ENCODE measurements at regions not wholly inside any gene's neighbourhood (a gene's known extent, or its start where the extent isn't known, plus 50 kb on each side); places are given as distances from the start of the nearest gene placed in this dataset.

DNA sequence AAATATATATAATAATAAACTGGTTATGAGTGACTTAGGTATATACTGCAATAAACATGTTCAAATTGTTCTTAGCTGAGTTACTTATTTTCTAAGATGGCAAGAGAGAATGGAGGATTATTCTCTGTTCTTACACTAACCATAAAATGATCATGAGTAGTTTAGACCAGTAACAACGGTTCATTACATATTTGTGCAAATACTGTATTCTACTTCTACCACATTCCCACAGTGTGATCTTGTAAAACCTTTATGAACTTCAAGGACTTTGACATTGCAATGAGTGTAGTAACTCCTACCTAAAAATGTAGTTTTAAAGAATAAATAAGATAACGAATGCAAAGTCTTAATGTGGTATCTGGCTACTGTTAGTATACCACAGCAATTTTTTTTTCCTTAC, 353.7 kb upstream of the NCAM2 start:
- no peak for TF ChIP-seq Cebpa-rat (IDR thresholded peaks at IDR 0.05)
- Histone ChIP-seq H3K4me1 (no peaks in the 10 kb centered on the region), H3K9ac (no peak overlapping the region)

DNA sequence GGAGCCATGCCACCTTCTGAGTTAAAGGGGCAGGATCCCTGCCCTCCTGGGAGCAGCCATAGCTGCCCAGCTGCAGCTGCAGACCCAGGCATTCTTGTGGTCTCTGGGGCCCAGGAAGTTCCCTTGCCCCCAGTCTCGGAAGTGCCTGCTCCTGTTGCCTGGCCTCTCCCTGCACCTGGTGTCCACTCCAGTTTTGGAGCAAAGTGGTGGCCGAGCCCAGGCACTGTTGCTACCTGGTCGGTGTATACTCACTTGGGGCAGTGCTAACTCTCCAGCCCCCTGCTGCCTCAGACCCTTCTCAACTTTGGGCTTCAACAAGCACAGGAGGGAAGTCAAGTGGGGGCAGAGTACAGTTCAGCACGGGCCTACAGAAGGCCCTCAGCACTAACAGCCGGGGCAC, 352.9 kb upstream of the NCAM2 start:
- no peaks in the 10 kb centered on the region for H3K27me3 ChIP-seq
- TF ChIP-seq Cebpa-rat (IDR thresholded peaks at IDR 0.05) = no peak
- no peaks in the 10 kb centered on the region for H3K36me3 ChIP-seq
- H3K9ac ChIP-seq = no peak overlapping the region
- peaks cover 18% of the 10 kb centered on the region for H3K9me3 ChIP-seq
- H3K4me3 ChIP-seq = no peak overlapping the region
- no peak overlapping the region for H3K4me2 ChIP-seq
- H4K20me1 ChIP-seq = no peaks in the 10 kb centered on the region
- H3K4me1 ChIP-seq = no peaks in the 10 kb centered on the region
- H3K27ac ChIP-seq = no peak overlapping the region

More for the DNA sequence above, 353.7 kb upstream of the NCAM2 start:
- Histone ChIP-seq H4K20me1 (no peaks in the 10 kb centered on the region), H3K36me3 (no peaks in the 10 kb centered on the region), H3K27me3 (no peaks in the 10 kb centered on the region), H3K4me2 (no peak overlapping the region), H3K9me3 (peaks cover 18% of the 10 kb centered on the region), H3K27ac (no peak overlapping the region), H3K4me3 (no peak overlapping the region)

DNA sequence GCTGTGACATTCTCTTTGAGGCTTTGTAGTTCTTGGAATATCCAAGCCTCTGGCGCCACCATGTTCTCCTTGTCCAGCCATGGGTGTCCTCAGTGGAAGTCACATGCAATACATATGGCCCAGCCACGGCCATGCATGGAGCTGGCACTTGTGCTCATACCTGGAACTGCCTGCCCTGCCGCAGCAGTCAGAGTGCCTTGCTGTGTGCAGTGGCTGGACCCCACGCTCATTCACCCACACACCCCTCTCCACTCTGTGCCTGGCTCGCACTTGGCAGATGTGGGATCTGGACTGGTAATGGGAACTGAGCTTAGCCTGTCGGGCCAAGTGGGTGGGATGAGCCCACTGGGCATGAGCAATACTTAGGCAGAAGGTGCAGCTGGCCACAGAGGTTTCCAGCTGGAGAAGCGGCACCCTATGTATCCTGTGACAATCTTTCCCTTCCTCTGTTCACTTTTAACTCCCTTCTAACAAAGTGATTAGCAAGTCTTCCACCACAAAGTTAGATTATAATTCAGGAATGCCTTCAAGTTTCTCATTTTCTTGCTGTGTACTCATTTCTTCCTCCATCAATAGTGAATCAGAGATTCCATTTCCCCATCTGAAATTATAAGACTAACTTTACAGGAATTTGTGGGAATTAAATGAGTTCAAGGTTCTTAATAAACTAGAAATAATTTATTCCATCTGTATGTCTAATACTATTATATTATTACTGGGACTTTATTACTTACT, 351.6 kb upstream of the NCAM2 start:
- H3K4me2 ChIP-seq = no peak overlapping the region
- no peak for TF ChIP-seq Cebpa-rat (IDR thresholded peaks at IDR 0.05)

DNA sequence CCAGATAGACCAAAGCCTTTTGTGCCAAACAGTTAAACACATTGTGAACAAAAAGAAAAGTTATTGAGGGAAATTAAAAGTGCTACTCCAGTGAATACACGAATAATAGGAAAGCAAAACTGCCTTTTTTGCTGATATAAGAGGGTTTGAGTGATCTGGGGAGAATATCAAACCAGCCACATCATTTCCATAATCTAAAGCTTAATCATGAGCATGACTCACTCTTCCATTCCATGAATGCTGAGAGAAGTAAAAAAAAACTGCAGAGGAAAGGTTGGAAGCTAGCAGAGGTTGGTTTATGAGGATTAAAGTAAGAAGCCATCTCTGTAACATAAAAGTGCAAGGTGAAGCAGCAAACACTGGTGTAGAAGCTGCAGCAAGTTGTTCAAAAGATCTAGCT, 350.6 kb upstream of the NCAM2 start:
- no peak overlapping the region for H3K4me3 ChIP-seq
- H3K9me3 ChIP-seq = peaks cover 18% of the 10 kb centered on the region
- no peaks in the 10 kb centered on the region for H3K36me3 ChIP-seq
- no peaks in the 10 kb centered on the region for H3K27me3 ChIP-seq
- no peak overlapping the region for H3K9ac ChIP-seq
- no peak overlapping the region for H3K4me2 ChIP-seq
- TF ChIP-seq Cebpa-rat (IDR thresholded peaks at IDR 0.05) = no peak
- no peaks in the 10 kb centered on the region for H4K20me1 ChIP-seq
- H3K4me1 ChIP-seq = no peaks in the 10 kb centered on the region
- no peak overlapping the region for H3K27ac ChIP-seq

More for the DNA sequence above, 351.6 kb upstream of the NCAM2 start:
- Histone ChIP-seq H3K9ac (no peak overlapping the region), H3K27ac (no peak overlapping the region), H3K9me3 (peaks cover 18% of the 10 kb centered on the region), H3K4me3 (no peak overlapping the region), H4K20me1 (no peaks in the 10 kb centered on the region), H3K36me3 (no peaks in the 10 kb centered on the region), H3K27me3 (no peaks in the 10 kb centered on the region), H3K4me1 (no peaks in the 10 kb centered on the region)

DNA sequence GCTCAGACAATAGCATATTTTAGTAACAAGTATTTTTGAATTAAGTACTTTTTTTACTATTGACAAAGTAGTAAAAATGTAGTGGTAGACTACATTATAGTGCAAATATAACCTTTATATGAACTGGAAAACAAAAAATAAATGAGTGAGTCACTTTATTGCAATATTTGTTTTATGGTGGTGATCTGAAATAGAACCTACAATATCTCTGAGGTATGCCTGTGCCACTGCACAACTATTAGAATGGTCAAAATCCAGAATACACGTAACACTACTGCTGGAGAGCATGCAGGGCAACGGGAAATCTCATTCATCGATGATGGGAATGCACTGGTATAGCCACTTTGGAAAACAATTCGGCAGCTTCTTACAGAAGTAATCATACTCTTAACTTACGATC, 349.0 kb upstream of the NCAM2 start:
- no peak for TF ChIP-seq Cebpa-rat (IDR thresholded peaks at IDR 0.05)
- H4K20me1 ChIP-seq = no peaks in the 10 kb centered on the region
- H3K4me3 ChIP-seq = no peak overlapping the region
- H3K9me3 ChIP-seq = peaks cover 18% of the 10 kb centered on the region
- H3K4me2 ChIP-seq = no peak overlapping the region
- no peaks in the 10 kb centered on the region for H3K27me3 ChIP-seq
- no peak overlapping the region for H3K9ac ChIP-seq
- H3K27ac ChIP-seq = no peak overlapping the region
- no peaks in the 10 kb centered on the region for H3K36me3 ChIP-seq
- no peaks in the 10 kb centered on the region for H3K4me1 ChIP-seq

DNA sequence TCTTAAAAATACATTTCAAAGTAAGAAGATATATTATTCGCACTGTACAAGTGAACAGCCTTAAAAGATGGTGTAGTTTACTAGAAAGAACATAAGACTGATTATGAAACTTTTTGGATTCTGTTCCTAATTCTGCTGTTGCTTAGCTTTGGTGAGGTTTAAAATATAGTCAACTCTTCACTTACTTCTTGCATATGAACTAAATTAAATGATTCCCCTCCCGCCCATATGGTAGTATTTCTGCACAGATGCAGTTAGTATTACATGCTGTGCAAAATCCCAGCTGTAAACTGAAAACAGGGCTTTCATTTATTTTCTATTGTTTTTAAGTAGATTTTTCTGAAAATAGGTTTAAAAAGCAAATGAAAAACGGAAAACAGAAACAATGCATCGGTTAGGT, 345.4 kb upstream of the NCAM2 start:
- TF ChIP-seq Cebpa-rat (IDR thresholded peaks at IDR 0.05) = no peak
- Histone ChIP-seq H3K4me2 (no peak overlapping the region), H3K27me3 (no peaks in the 10 kb centered on the region), H4K20me1 (no peaks in the 10 kb centered on the region), H3K4me3 (no peak overlapping the region), H3K36me3 (no peaks in the 10 kb centered on the region), H3K27ac (no peak overlapping the region), H3K4me1 (no peaks in the 10 kb centered on the region), H3K9me3 (no peaks in the 10 kb centered on the region), H3K9ac (no peak overlapping the region)

DNA sequence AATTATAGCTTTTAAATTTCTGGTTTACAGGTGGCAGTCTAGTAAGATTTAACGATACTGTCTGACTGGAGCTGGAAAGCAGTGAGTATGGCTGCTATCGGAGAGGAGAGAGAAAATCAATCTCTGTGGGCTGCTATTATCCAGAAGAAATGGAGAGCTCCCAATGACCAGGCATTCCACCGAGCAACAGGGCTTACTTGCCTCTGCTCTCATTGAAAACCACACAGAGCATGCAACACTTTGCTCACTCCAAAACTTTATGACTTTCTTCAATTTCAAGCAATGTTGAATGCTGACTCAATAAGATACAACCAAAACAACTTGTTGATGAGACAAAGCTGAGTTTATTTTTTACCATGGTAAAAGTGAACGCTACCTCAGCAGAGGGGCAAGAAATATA, 337.0 kb upstream of the NCAM2 start:
- TF ChIP-seq Cebpa-rat (IDR thresholded peaks at IDR 0.05) = no peak
- no peaks in the 10 kb centered on the region for H3K9me3 ChIP-seq
- no peak overlapping the region for H3K4me3 ChIP-seq
- H4K20me1 ChIP-seq = no peaks in the 10 kb centered on the region
- H3K36me3 ChIP-seq = no peaks in the 10 kb centered on the region
- H3K4me1 ChIP-seq = no peaks in the 10 kb centered on the region
- no peaks in the 10 kb centered on the region for H3K27me3 ChIP-seq
- H3K4me2 ChIP-seq = no peak overlapping the region
- H3K9ac ChIP-seq = no peak overlapping the region
- H3K27ac ChIP-seq = no peak overlapping the region

DNA sequence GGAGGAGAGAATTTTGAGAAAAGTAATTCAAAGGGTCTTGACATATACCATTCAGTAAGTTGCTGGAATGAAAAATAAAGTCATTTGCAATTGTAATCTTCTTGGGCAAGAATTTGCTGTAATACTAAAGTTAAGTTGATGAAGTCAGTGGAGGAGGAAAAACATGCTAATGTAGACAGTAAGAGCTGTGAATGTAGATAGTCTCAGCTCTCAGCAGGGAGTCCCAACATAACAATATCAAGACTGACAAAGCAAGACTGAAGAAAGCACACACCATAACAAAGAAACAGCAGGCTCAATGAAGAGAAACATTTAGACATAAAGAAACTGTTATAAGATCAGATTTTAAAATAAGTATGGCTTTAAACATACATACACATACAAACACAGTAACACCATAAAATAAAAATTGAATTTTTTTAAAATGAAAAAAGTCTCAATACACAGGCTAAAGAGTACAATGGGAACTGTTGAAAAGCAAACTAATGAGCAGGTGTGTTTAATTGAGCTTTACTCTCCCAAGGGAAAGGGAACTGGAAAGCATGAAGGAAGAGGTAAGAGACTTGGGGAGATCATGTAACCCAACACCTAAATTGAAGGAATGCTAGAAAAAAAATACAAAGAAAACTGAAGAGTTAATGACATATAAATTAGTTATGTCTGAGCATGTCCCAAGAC, 336.3 kb upstream of the NCAM2 start:
- no peak for TF ChIP-seq Cebpa-rat (IDR thresholded peaks at IDR 0.05)
- Histone ChIP-seq H3K36me3 (no peaks in the 10 kb centered on the region), H3K27me3 (no peaks in the 10 kb centered on the region), H3K27ac (no peak overlapping the region), H3K9me3 (no peaks in the 10 kb centered on the region), H3K4me2 (no peak overlapping the region), H3K4me3 (no peak overlapping the region), H3K4me1 (no peaks in the 10 kb centered on the region), H4K20me1 (no peaks in the 10 kb centered on the region), H3K9ac (no peak overlapping the region)

DNA sequence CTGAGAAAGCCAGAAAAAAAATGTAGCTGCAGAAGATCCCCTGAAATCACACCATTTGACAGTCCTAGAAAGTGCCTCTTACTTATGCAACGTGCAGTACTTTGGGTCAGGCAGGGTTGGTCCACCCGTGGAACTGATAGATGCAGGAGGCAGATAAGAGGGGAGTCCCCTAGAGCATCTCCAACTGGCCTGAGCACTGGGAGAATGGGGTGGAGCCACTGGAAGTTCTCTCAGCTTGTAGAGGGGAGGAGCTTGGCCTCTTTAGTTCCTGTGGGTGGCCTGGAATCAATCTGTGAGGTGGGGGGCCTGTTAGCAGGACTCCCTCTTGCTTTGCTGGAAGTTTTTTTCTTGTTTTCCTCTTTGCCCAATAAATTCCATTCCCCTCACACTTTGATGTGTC, 335.7 kb upstream of the NCAM2 start:
- no peaks in the 10 kb centered on the region for H4K20me1 ChIP-seq
- TF ChIP-seq Cebpa-rat (IDR thresholded peaks at IDR 0.05) = no peak
- H3K9me3 ChIP-seq = no peaks in the 10 kb centered on the region
- H3K27me3 ChIP-seq = no peaks in the 10 kb centered on the region
- H3K27ac ChIP-seq = no peak overlapping the region
- H3K4me3 ChIP-seq = no peak overlapping the region
- H3K9ac ChIP-seq = no peak overlapping the region
- no peak overlapping the region for H3K4me2 ChIP-seq
- no peaks in the 10 kb centered on the region for H3K36me3 ChIP-seq
- no peaks in the 10 kb centered on the region for H3K4me1 ChIP-seq

DNA sequence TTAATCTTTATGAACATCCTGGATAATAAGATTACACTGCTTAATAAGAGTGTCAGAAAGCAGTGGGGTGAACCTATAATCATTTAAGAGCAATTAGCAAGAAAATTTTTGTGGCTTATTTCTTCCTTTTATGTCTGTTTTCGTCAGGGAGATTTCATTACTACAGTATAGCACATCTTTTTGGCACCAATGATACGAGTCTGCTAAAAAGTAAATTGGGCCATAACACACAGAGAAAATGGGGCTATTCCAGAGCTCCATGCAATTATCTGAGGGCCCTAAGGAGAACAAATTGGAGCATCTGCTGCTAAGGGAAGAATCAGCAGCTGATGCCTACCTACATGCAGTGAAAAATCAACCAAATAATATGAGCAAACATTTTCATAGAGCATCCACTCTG, 330.3 kb upstream of the NCAM2 start:
- H3K9ac ChIP-seq = no peak overlapping the region
- H3K36me3 ChIP-seq = no peaks in the 10 kb centered on the region
- H3K27ac ChIP-seq = no peak overlapping the region
- no peaks in the 10 kb centered on the region for H4K20me1 ChIP-seq
- no peaks in the 10 kb centered on the region for H3K4me1 ChIP-seq
- TF ChIP-seq Cebpa-rat (IDR thresholded peaks at IDR 0.05) = no peak
- peaks cover 3% of the 10 kb centered on the region for H3K9me3 ChIP-seq
- no peak overlapping the region for H3K4me2 ChIP-seq
- no peaks in the 10 kb centered on the region for H3K27me3 ChIP-seq
- no peak overlapping the region for H3K4me3 ChIP-seq
